Fibroblast of skin of right quadriceps (primary cell): ENCODE measurements at regions not wholly inside any gene's neighbourhood (a gene's known extent, or its start where the extent isn't known, plus 50 kb on each side); places are given as distances from the start of the nearest gene placed in this dataset.

Source experiments
- DNase-seq: peaks from one replicate; pipeline ENCODE4 v3.0.0-alpha.2; 2013

GRCh38 chr10:21195252-21195651, 298.1 kb upstream of the NEBL start:
- DNase-seq: no peak

GRCh38 chr10:21194510-21194993, 297.4 kb upstream of the NEBL start:
- peak; percentile 22 for DNase-seq

GRCh38 chr10:21193196-21193595, 296.1 kb upstream of the NEBL start:
- no peak for DNase-seq

GRCh38 chr10:21191512-21191911, 294.4 kb upstream of the NEBL start:
- DNase-seq: no peak

- DNase-seq: no peak
These were observed 287.9 kb upstream of the NEBL start for GRCh38 chr10:21184984-21185383.

- DNase-seq: peak; percentile 48
These were observed 287.1 kb upstream of the NEBL start for GRCh38 chr10:21184216-21184615.

- DNase-seq: no peak
These were observed 285.9 kb upstream of the NEBL start for GRCh38 chr10:21183025-21183424.

- no peak for DNase-seq
These were observed 284.3 kb upstream of the NEBL start for GRCh38 chr10:21181451-21181850.

- no peak for DNase-seq
These were observed 283.5 kb upstream of the NEBL start for GRCh38 chr10:21180604-21181003.

- DNase-seq: no peak
These were observed 279.9 kb upstream of the NEBL start for GRCh38 chr10:21176934-21177480.

GRCh38 chr10:21175797-21176196, 278.7 kb upstream of the NEBL start:
- DNase-seq: no peak

GRCh38 chr10:21174715-21175495, 277.8 kb upstream of the NEBL start:
- DNase-seq: no peak

GRCh38 chr10:21173802-21174714, 276.9 kb upstream of the NEBL start:
- peak; percentile 14 for DNase-seq

GRCh38 chr10:21172930-21173801, 276.1 kb upstream of the NEBL start:
- DNase-seq: no peak

- no peak for DNase-seq
These were observed 275.4 kb upstream of the NEBL start for GRCh38 chr10:21172542-21172929.

- DNase-seq: no peak
These were observed 274.9 kb upstream of the NEBL start for GRCh38 chr10:21171936-21172541.

GRCh38 chr10:21171197-21171935, 274.3 kb upstream of the NEBL start:
- no peak for DNase-seq

GRCh38 chr10:21170216-21170615, 273.1 kb upstream of the NEBL start:
- DNase-seq: no peak

GRCh38 chr10:21169271-21169670, 272.2 kb upstream of the NEBL start:
- DNase-seq: no peak

- DNase-seq: no peak
These were observed 270.3 kb upstream of the NEBL start for GRCh38 chr10:21167288-21168010.
